ENCODE measurements at regions not wholly inside any gene's neighbourhood (a gene's known extent, or its start where the extent isn't known, plus 50 kb on each side); places are given as distances from the start of the nearest gene placed in this dataset.

GRCh38 chr15:45885801-45886200 is 251.0 kb downstream of the SQOR start:
- TF ChIP-seq CTCF (IDR thresholded peaks at IDR 0.05; ENCODE audit: low read length) (no peak), EZH2 (optimal IDR thresholded peaks at IDR 0.05; ENCODE audit: low read depth, low read length) (no peak)

Data from MM.1S (cell line).